ENCODE measurements at regions not wholly inside any gene's neighbourhood (a gene's known extent, or its start where the extent isn't known, plus 50 kb on each side); places are given as distances from the start of the nearest gene placed in this dataset.

- no peak for TF ChIP-seq CTCF (IDR thresholded peaks at IDR 0.05)
- no peak for TF ChIP-seq EZH2 (IDR thresholded peaks at IDR 0.05; ENCODE audit: borderline replicate concordance, insufficient read depth, low read depth, low read length, poor library complexity, severe bottlenecking)
Observed at GRCh38 chr13:82076496-82076895, 1735.6 kb upstream of the SPRY2 start.
